ENCODE measurements at regions not wholly inside any gene's neighbourhood (a gene's known extent, or its start where the extent isn't known, plus 50 kb on each side); places are given as distances from the start of the nearest gene placed in this dataset.

- no peak for DNase-seq
Observed at GRCh38 chr7:68107261-68107660, 1110.6 kb downstream of the TYW1 start.

GRCh38 chr7:68107968-68108367 is 1111.3 kb downstream of the TYW1 start:
- DNase-seq = peak; percentile 35

GRCh38 chr7:68109299-68109698 is 1112.7 kb downstream of the TYW1 start:
- DNase-seq = no peak

GRCh38 chr7:68119411-68119810 is 1122.8 kb downstream of the TYW1 start:
- DNase-seq = no peak

GRCh38 chr7:68121056-68121455 is 1124.4 kb downstream of the TYW1 start:
- no peak for DNase-seq

- no peak for DNase-seq
Observed at GRCh38 chr7:68121655-68122054, 1125.0 kb downstream of the TYW1 start.

- no peak for DNase-seq
Observed at GRCh38 chr7:68122801-68123200, 1126.2 kb downstream of the TYW1 start.

- DNase-seq = no peak
Observed at GRCh38 chr7:68125168-68125567, 1128.5 kb downstream of the TYW1 start.

- no peak for DNase-seq
Observed at GRCh38 chr7:68133045-68133444, 1136.4 kb downstream of the TYW1 start.

- DNase-seq = peak; percentile 6
Observed at GRCh38 chr7:68143345-68143744, 1146.7 kb downstream of the TYW1 start.

- no peak for DNase-seq
Observed at GRCh38 chr7:68146983-68147382, 1150.3 kb downstream of the TYW1 start.

- DNase-seq = no peak
Observed at GRCh38 chr7:68147614-68148238, 1151.1 kb downstream of the TYW1 start.

GRCh38 chr7:68148440-68148839 is 1151.8 kb downstream of the TYW1 start:
- DNase-seq = no peak

GRCh38 chr7:68152205-68152604 is 1155.6 kb downstream of the TYW1 start:
- DNase-seq = no peak

GRCh38 chr7:68155676-68156075 is 1159.0 kb downstream of the TYW1 start:
- DNase-seq = no peak

GRCh38 chr7:68158686-68159295 is 1162.2 kb downstream of the TYW1 start:
- no peak for DNase-seq

GRCh38 chr7:68162712-68163111 is 1166.1 kb downstream of the TYW1 start:
- DNase-seq = no peak

GRCh38 chr7:68166525-68166924 is 1169.9 kb downstream of the TYW1 start:
- no peak for DNase-seq

- no peak for DNase-seq
Observed at GRCh38 chr7:68173513-68173912, 1176.9 kb downstream of the TYW1 start.

GRCh38 chr7:68176974-68177373 is 1180.3 kb downstream of the TYW1 start:
- peak; percentile 77 for DNase-seq

- no peak for DNase-seq
Observed at GRCh38 chr7:68180761-68181160, 1184.1 kb downstream of the TYW1 start.

GRCh38 chr7:68183176-68183575 is 1186.5 kb downstream of the TYW1 start:
- DNase-seq = no peak

- DNase-seq = no peak
Observed at GRCh38 chr7:68185631-68186456, 1189.2 kb downstream of the TYW1 start.

GRCh38 chr7:68187532-68187931 is 1190.9 kb downstream of the TYW1 start:
- no peak for DNase-seq
